Fibroblast of pulmonary artery (primary cell): ENCODE measurements at regions not wholly inside any gene's neighbourhood (a gene's known extent, or its start where the extent isn't known, plus 50 kb on each side); places are given as distances from the start of the nearest gene placed in this dataset.

ENCODE experiments used
- DNase-seq: peaks from one replicate; pipeline ENCODE4 v3.0.0-alpha.2; 2010; ENCODE audit warnings: low read depth
- H3K4me3 ChIP-seq: replicated peaks from 2 replicates; pipeline ENCODE4 v1.5.1; 2011; ENCODE audit warnings: low read depth, mild to moderate bottlenecking, control low read depth, low read length, moderate library complexity
- CTCF ChIP-seq: IDR thresholded peaks from 2 replicates; pipeline ENCODE4 v1.5.1; 2011; ENCODE audit warnings: mild to moderate bottlenecking, control low read depth, low read length, inconsistent platforms; ENCODE audit errors: missing control alignments

GRCh38 chr3:9301091-9301490 is 51.6 kb upstream of the SRGAP3 start:
- no peak for DNase-seq
- no peak for TF ChIP-seq CTCF
- no peak overlapping the region for H3K4me3 ChIP-seq

- TF ChIP-seq CTCF, result no peak
- no peak overlapping the region for H3K4me3 ChIP-seq
Measured at GRCh38 chr3:9301798-9302197, 52.4 kb upstream of the SRGAP3 start.

GRCh38 chr3:9302425-9303181 is 53.2 kb upstream of the SRGAP3 start:
- DNase-seq, result peak; percentile 79
- H3K4me3 ChIP-seq, result no peak overlapping the region
- TF ChIP-seq CTCF, result peak; percentile 85

More at GRCh38 chr3:9301798-9302197, 52.4 kb upstream of the SRGAP3 start:
- no peak for DNase-seq

GRCh38 chr3:9308298-9308990 is 54.4 kb upstream of the THUMPD3 start:
- no peak for TF ChIP-seq CTCF
- no peak for DNase-seq
- H3K4me3 ChIP-seq, result no peak overlapping the region

GRCh38 chr3:9310043-9310442 is 52.8 kb upstream of the THUMPD3 start:
- H3K4me3 ChIP-seq, result no peak overlapping the region
- no peak for DNase-seq
- TF ChIP-seq CTCF, result no peak

GRCh38 chr3:9311228-9311627 is 51.6 kb upstream of the THUMPD3 start:
- TF ChIP-seq CTCF, result no peak
- no peak for DNase-seq
- H3K4me3 ChIP-seq, result no peak overlapping the region
